Fibroblast of skin of left quadriceps (primary cell): ENCODE measurements at regions not wholly inside any gene's neighbourhood (a gene's known extent, or its start where the extent isn't known, plus 50 kb on each side); places are given as distances from the start of the nearest gene placed in this dataset.
A peak's percentile ranks its signal among the peaks of the same experiment; 100 is the strongest.
"Not testable (repeated sequence)": the region's sequence is repeated elsewhere in the genome, so short reads cannot be mapped to it uniquely, and the experiment has no call there.

ENCODE experiments used
- DNase-seq, 2 experiments: peaks; one replicate each; pipeline ENCODE4 v3.0.0-alpha.2; 2013; ENCODE audit warnings: low read depth in 2 of 2

GRCh38 chr2:118613737-118614136 is 233.7 kb downstream of the EN1 start:
- no peak for DNase-seq

GRCh38 chr2:118611691-118612090 is 235.8 kb downstream of the EN1 start:
- no peak for DNase-seq

GRCh38 chr2:118609138-118609537 is 238.3 kb downstream of the EN1 start:
- DNase-seq: no peak

GRCh38 chr2:118607641-118608040 is 239.8 kb downstream of the EN1 start:
- no peak for DNase-seq

- DNase-seq: no peak
These were observed 242.6 kb downstream of the EN1 start for GRCh38 chr2:118604811-118605210.

- DNase-seq: no peak
These were observed 243.1 kb downstream of the EN1 start for GRCh38 chr2:118604371-118604770.

GRCh38 chr2:118599141-118599540 is 248.3 kb downstream of the EN1 start:
- DNase-seq: no peak

- no peak for DNase-seq
These were observed 250.8 kb downstream of the EN1 start for GRCh38 chr2:118596620-118597019.

- no peak for DNase-seq
These were observed 254.2 kb downstream of the EN1 start for GRCh38 chr2:118593257-118593656.

GRCh38 chr2:118591223-118591622 is 256.2 kb downstream of the EN1 start:
- no peak for DNase-seq

- DNase-seq: no peak
These were observed 257.7 kb downstream of the EN1 start for GRCh38 chr2:118589721-118590120.

- DNase-seq: no peak
These were observed 258.6 kb downstream of the EN1 start for GRCh38 chr2:118588850-118589249.

- DNase-seq: no peak
These were observed 261.1 kb downstream of the EN1 start for GRCh38 chr2:118586312-118586711.

- DNase-seq: no peak
These were observed 262.6 kb downstream of the EN1 start for GRCh38 chr2:118584877-118585276.

GRCh38 chr2:118584062-118584749 is 263.2 kb downstream of the EN1 start:
- no peak for DNase-seq

GRCh38 chr2:118582058-118582457 is 265.4 kb downstream of the EN1 start:
- no peak for DNase-seq

- peak in 1 of 2 experiments; percentile 36 for DNase-seq
These were observed 266.8 kb downstream of the EN1 start for GRCh38 chr2:118580651-118581050.

GRCh38 chr2:118580107-118580506 is 267.3 kb downstream of the EN1 start:
- DNase-seq: no peak

- DNase-seq: no peak
These were observed 270.2 kb downstream of the EN1 start for GRCh38 chr2:118577202-118577601.

- DNase-seq: peak; percentile 36 to 49
These were observed 271.2 kb downstream of the EN1 start for GRCh38 chr2:118576109-118576855.

GRCh38 chr2:118572380-118572779 is 275.1 kb downstream of the EN1 start:
- not testable (repeated sequence) for DNase-seq

GRCh38 chr2:118569876-118570535 is 277.4 kb downstream of the EN1 start:
- no peak for DNase-seq

GRCh38 chr2:118568700-118569099 is 278.7 kb downstream of the EN1 start:
- DNase-seq: no peak
